Naive thymus-derived CD8-positive, alpha-beta T cell (primary cell): ENCODE measurements at regions not wholly inside any gene's neighbourhood (a gene's known extent, or its start where the extent isn't known, plus 50 kb on each side); places are given as distances from the start of the nearest gene placed in this dataset.
"Not testable (repeated sequence)": the region's sequence is repeated elsewhere in the genome, so short reads cannot be mapped to it uniquely, and the experiment has no call there.

Source experiments
- ATAC-seq, 2 donors: fragments of 150-1000 bp; cut with Tn5 transposase in 1 of 2; sonication (Bioruptor Pico), chemical (Tn5 transposase) in 1 of 2; 1 replicate in 1 of 2; 2 replicates in 1 of 2; pipeline ENCODE4 v1.10.0; 2021; ENCODE audit warnings: mild to moderate bottlenecking in 2 of 2, moderate library complexity in 2 of 2
- POLR2A ChIA-PET: fragments of 350-600 bp; sonication (Branson Sonifier 250); formaldehyde crosslinking; loops from one replicate; lab custom pipeline; 2021; ENCODE audit warnings: antibody characterized with exemption; lab: Charles Lee
- DNase-seq, 10 donors: peaks; one replicate each; pipeline versions ENCODE4 v3.0.0 to v3.0.0-alpha.2; 2020 to 2022
- H3K27ac Mint-ChIP-seq, 10 donors: one replicate each; pipeline ENCODE4 v1.8.0; 2020 to 2022; ENCODE audit warnings: mild to moderate bottlenecking in 10 of 10, mixed read lengths in 10 of 10, moderate library complexity in 4 of 10, inconsistent platforms in 1 of 10
- H3K27me3 Mint-ChIP-seq, 5 donors: one replicate each; pipeline ENCODE4 v1.8.0; 2021 to 2022; ENCODE audit warnings: mixed read lengths in 5 of 5
- H3K36me3 Mint-ChIP-seq, 3 donors: one replicate each; pipeline ENCODE4 v1.8.0; 2020 to 2022; ENCODE audit warnings: mixed read lengths in 3 of 3, mild to moderate bottlenecking in 2 of 3, inconsistent platforms in 1 of 3
- H3K4me1 Mint-ChIP-seq, 4 donors: one replicate each; pipeline ENCODE4 v1.8.0; 2021 to 2022; ENCODE audit warnings: mixed read lengths in 4 of 4
- H3K4me3 Mint-ChIP-seq, 10 donors: one replicate each; pipeline ENCODE4 v1.8.0; 2020 to 2022; ENCODE audit warnings: mild to moderate bottlenecking in 10 of 10, mixed read lengths in 10 of 10, moderate library complexity in 6 of 10, inconsistent platforms in 1 of 10
- H3K9me3 Mint-ChIP-seq, 9 donors: one replicate each; pipeline ENCODE4 v1.8.0; 2020 to 2022; ENCODE audit warnings: mixed read lengths in 9 of 9, mild to moderate bottlenecking in 3 of 9, inconsistent platforms in 1 of 9, moderate library complexity in 1 of 9

DNA sequence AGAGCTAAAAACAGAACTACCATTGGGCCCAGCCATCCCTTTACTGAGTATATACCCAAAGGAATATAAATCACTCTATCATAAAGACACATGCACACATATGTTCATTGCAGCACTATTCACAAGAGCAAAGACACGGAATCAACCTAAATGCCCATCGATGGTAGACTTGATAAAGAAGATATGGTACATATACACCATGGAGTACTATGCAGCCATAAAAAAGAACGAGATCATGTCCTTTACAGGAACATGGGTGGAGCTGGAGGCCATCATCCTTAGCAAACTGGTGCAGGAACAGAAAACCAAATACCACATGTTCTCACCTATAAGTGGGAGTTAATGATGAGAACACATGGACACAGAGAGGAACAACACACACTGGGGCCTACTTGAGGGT is 227.1 kb upstream of the RBBP8 start:
- H3K4me3 Mint-ChIP-seq, H3K27ac Mint-ChIP-seq, H3K36me3 Mint-ChIP-seq, H3K4me1 Mint-ChIP-seq, DNase-seq, H3K9me3 Mint-ChIP-seq, ATAC-seq, POLR2A ChIA-PET: not testable (repeated sequence)
- peaks cover 0 to 16% (median 8%) of the 10 kb centered on the region in 5 donors for H3K27me3 Mint-ChIP-seq

GRCh38 chr18:22709288-22710060 is 223.7 kb upstream of the RBBP8 start:
- Mint-ChIP-seq H3K36me3 (no peaks in the 10 kb centered on the region), H3K27ac (no peak overlapping the region), H3K4me1 (no peaks in the 10 kb centered on the region), H3K27me3 (peaks cover 0 to 9% (median 3%) of the 10 kb centered on the region in 5 donors), H3K4me3 (no peak overlapping the region), H3K9me3 (no peaks in the 10 kb centered on the region)
- POLR2A ChIA-PET, result no interaction called here
- ATAC-seq (no peak), DNase-seq (no peak)

- H3K27ac Mint-ChIP-seq, result no peak overlapping the region
- POLR2A ChIA-PET, result no interaction called here
- no peak overlapping the region for H3K4me3 Mint-ChIP-seq
- H3K4me1 Mint-ChIP-seq, result no peaks in the 10 kb centered on the region
- ATAC-seq (no peak), DNase-seq (no peak)
- no peaks in the 10 kb centered on the region for H3K36me3 Mint-ChIP-seq
- H3K9me3 Mint-ChIP-seq, result no peaks in the 10 kb centered on the region
- peaks cover 0 to 9% (median 3%) of the 10 kb centered on the region in 5 donors for H3K27me3 Mint-ChIP-seq
Observed at GRCh38 chr18:22710673-22711191, 222.4 kb upstream of the RBBP8 start.

DNA sequence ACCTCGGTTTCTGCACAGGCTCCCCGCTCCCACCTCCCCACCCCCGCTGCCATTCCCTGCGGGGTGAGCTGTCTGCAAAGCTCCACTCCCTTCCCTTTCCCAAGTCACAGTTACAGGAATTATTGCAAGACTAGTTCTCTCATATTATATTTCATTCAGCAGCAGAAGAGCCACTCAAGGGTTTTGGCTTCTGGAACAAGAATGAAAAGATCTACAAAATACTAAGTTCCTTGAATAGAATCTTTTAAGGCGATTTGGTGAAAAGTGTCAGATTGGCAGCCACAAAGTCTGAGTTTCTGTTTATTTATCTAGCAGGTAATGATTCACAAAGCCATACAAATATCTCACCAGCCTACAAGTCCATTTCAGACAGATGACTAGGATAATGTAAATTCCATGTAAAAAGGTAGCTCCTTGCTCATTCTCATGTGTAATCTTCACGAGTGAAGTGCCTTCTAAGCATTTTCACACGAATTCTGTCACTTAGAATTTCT is 221.9 kb upstream of the RBBP8 start:
- H3K9me3 Mint-ChIP-seq, result no peaks in the 10 kb centered on the region
- H3K27me3 Mint-ChIP-seq, result peaks cover 0 to 9% (median 3%) of the 10 kb centered on the region in 5 donors
- no peak overlapping the region for H3K27ac Mint-ChIP-seq
- H3K36me3 Mint-ChIP-seq, result no peaks in the 10 kb centered on the region
- no peak overlapping the region for H3K4me3 Mint-ChIP-seq
- DNase-seq (no peak), ATAC-seq (no peak)
- H3K4me1 Mint-ChIP-seq, result no peaks in the 10 kb centered on the region
- POLR2A ChIA-PET, result no interaction called here

DNA sequence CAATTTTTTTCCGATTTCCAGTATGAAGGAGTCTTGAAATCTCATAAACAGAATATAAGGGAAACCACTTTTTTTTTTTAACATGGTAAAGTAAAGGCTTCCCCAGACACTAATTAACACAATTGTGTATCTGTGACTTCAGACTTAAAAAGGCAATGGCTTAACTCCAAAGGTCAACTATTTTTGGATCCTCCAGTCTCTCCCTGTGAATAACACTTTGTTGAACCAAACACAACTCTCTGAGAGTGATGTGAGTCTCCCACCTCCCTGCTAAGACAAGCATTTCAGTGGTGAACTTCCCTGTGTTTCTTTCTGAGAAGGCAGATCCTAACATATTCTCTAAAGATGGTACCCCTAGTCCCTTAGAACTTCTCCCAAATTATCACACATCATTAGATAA is 219.6 kb upstream of the RBBP8 start:
- H3K4me1 Mint-ChIP-seq, result no peaks in the 10 kb centered on the region

GRCh38 chr18:22717536-22717935 is 215.6 kb upstream of the RBBP8 start:
- DNase-seq, H3K27ac Mint-ChIP-seq, H3K27me3 Mint-ChIP-seq, H3K36me3 Mint-ChIP-seq, ATAC-seq, H3K4me3 Mint-ChIP-seq, H3K4me1 Mint-ChIP-seq, POLR2A ChIA-PET, H3K9me3 Mint-ChIP-seq: not testable (repeated sequence)

More for the DNA sequence above, 219.6 kb upstream of the RBBP8 start:
- DNase-seq, result no peak
- Mint-ChIP-seq H3K36me3 (no peaks in the 10 kb centered on the region), H3K27ac (no peak overlapping the region), H3K4me3 (no peak overlapping the region), H3K9me3 (peaks cover 0 to 3% (median 0%) of the 10 kb centered on the region in 9 donors), H3K27me3 (peaks cover 5 to 13% (median 7%) of the 10 kb centered on the region in 5 donors)
- POLR2A ChIA-PET, result no interaction called here
- ATAC-seq, result no peak

- H3K4me1 Mint-ChIP-seq, result no peaks in the 10 kb centered on the region
- no peak for DNase-seq
- H3K36me3 Mint-ChIP-seq, result no peaks in the 10 kb centered on the region
- no peak overlapping the region for H3K4me3 Mint-ChIP-seq
- ATAC-seq, result no peak
- peaks cover 5 to 11% (median 9%) of the 10 kb centered on the region in 5 donors for H3K27me3 Mint-ChIP-seq
- H3K27ac Mint-ChIP-seq, result no peak overlapping the region
- H3K9me3 Mint-ChIP-seq, result peaks cover 0 to 4% (median 0%) of the 10 kb centered on the region in 9 donors
- POLR2A ChIA-PET, result no interaction called here
Observed at GRCh38 chr18:22723221-22723620, 209.9 kb upstream of the RBBP8 start.

GRCh38 chr18:22723773-22724172 is 209.4 kb upstream of the RBBP8 start:
- Mint-ChIP-seq H3K4me3 (no peak overlapping the region), H3K9me3 (peaks cover 0 to 2% (median 0%) of the 10 kb centered on the region in 9 donors), H3K36me3 (no peaks in the 10 kb centered on the region), H3K27ac (no peak overlapping the region), H3K4me1 (no peaks in the 10 kb centered on the region), H3K27me3 (peaks cover 6 to 10% (median 7%) of the 10 kb centered on the region in 5 donors)
- POLR2A ChIA-PET, result no interaction called here
- no peak for ATAC-seq
- no peak for DNase-seq

DNA sequence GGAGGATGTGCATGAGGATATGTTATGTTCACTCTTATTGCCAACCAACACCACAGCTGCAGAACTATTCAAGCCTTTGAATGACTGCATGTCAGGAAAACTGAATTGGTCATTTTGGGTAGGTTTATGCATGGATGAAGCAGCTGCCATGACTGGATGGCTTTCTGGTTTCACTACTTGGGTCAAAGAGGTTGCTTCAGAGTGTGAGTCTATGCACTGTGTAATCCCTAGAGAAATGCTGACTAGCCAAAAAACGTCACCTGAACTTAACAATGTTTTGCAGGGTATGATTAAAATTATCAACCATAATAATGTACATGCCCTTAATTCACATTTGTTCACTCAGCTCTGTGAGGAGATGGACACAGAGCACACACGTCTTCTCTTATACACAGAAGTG is 206.7 kb upstream of the RBBP8 start:
- H3K4me3 Mint-ChIP-seq, result no peak overlapping the region
- no peaks in the 10 kb centered on the region for H3K36me3 Mint-ChIP-seq
- no peaks in the 10 kb centered on the region for H3K4me1 Mint-ChIP-seq
- ATAC-seq, result no peak
- no peak for DNase-seq
- no peaks in the 10 kb centered on the region for H3K9me3 Mint-ChIP-seq
- H3K27ac Mint-ChIP-seq, result no peak overlapping the region
- peaks cover 5 to 8% (median 7%) of the 10 kb centered on the region in 5 donors for H3K27me3 Mint-ChIP-seq
- POLR2A ChIA-PET, result no interaction called here

GRCh38 chr18:22728016-22728415 is 205.1 kb upstream of the RBBP8 start:
- DNase-seq (no peak), ATAC-seq (no peak)
- POLR2A ChIA-PET, result no interaction called here
- H3K9me3 Mint-ChIP-seq, result no peaks in the 10 kb centered on the region
- no peak overlapping the region for H3K4me3 Mint-ChIP-seq
- H3K4me1 Mint-ChIP-seq, result no peaks in the 10 kb centered on the region
- peaks cover 6 to 12% (median 8%) of the 10 kb centered on the region in 5 donors for H3K27me3 Mint-ChIP-seq
- H3K27ac Mint-ChIP-seq, result no peak overlapping the region
- no peaks in the 10 kb centered on the region for H3K36me3 Mint-ChIP-seq

- H3K9me3 Mint-ChIP-seq, result no peaks in the 10 kb centered on the region
- no peaks in the 10 kb centered on the region for H3K36me3 Mint-ChIP-seq
- H3K4me1 Mint-ChIP-seq, result no peaks in the 10 kb centered on the region
- POLR2A ChIA-PET, result no interaction called here
- H3K27me3 Mint-ChIP-seq, result peaks cover 8 to 16% (median 9%) of the 10 kb centered on the region in 5 donors
- H3K27ac Mint-ChIP-seq, result no peak overlapping the region
- no peak for ATAC-seq
- no peak for DNase-seq
- H3K4me3 Mint-ChIP-seq, result no peak overlapping the region
Observed at GRCh38 chr18:22728481-22729105, 204.5 kb upstream of the RBBP8 start.

DNA sequence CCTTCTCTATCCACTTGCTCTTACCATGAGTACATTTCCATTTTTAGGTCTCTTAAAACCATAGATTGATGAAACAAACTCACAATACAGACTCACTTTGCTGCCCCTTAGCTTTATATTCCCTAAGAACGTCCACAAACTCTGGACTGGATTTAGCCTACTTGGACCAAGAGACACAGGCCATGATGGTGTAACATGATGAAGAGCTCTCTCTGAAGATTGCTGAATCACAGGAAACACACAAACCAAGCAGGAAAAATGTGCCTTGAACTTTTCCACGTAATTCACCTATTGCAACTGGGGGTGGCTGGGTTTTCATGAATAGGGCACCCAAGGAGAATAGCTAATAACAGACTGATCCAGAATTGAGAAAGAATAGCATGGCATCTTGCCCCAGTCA is 201.7 kb upstream of the RBBP8 start:
- POLR2A ChIA-PET, result no interaction called here
- no peak overlapping the region for H3K27ac Mint-ChIP-seq
- no peaks in the 10 kb centered on the region for H3K4me1 Mint-ChIP-seq
- ATAC-seq (no peak), DNase-seq (no peak)
- no peaks in the 10 kb centered on the region for H3K9me3 Mint-ChIP-seq
- no peak overlapping the region for H3K4me3 Mint-ChIP-seq
- H3K27me3 Mint-ChIP-seq, result peaks cover 3 to 16% (median 8%) of the 10 kb centered on the region in 5 donors
- H3K36me3 Mint-ChIP-seq, result no peaks in the 10 kb centered on the region

GRCh38 chr18:22734105-22734661 is 198.9 kb upstream of the RBBP8 start:
- H3K4me3 Mint-ChIP-seq, result no peak overlapping the region
- H3K27ac Mint-ChIP-seq, result no peak overlapping the region
- POLR2A ChIA-PET, result no interaction called here
- no peak for ATAC-seq
- H3K4me1 Mint-ChIP-seq, result no peaks in the 10 kb centered on the region
- peaks cover 0 to 2% (median 0%) of the 10 kb centered on the region in 9 donors for H3K9me3 Mint-ChIP-seq
- DNase-seq, result no peak
- peaks cover 0 to 9% (median 3%) of the 10 kb centered on the region in 5 donors for H3K27me3 Mint-ChIP-seq
- no peaks in the 10 kb centered on the region for H3K36me3 Mint-ChIP-seq
